H4 (cell line): ENCODE measurements at regions not wholly inside any gene's neighbourhood (a gene's known extent, or its start where the extent isn't known, plus 50 kb on each side); places are given as distances from the start of the nearest gene placed in this dataset.

ENCODE experiments used
- DNase-seq: peaks from one replicate; pipeline ENCODE4 v3.0.0-alpha.2; 2015; ENCODE audit warnings: low spot score

DNA sequence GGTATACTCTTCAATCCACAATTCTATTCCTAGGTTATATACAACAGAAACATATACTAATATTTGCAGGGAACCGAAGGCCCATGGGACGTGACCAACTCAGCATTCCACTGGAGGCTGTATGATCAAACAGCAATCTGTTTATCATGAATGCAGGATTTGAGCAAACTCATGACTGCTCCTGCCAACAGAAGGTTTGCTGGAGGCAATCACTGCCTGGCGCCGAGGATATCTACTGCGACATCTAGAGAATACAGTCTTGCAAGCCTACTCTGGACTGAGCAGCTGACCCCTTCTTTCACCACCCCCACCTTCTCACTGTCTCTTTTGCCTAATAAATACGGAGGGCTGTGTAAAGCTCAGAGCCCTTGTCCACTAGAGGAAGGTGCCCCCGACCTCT is 90.5 kb upstream of the CDH10 start:
- DNase-seq = no peak

DNA sequence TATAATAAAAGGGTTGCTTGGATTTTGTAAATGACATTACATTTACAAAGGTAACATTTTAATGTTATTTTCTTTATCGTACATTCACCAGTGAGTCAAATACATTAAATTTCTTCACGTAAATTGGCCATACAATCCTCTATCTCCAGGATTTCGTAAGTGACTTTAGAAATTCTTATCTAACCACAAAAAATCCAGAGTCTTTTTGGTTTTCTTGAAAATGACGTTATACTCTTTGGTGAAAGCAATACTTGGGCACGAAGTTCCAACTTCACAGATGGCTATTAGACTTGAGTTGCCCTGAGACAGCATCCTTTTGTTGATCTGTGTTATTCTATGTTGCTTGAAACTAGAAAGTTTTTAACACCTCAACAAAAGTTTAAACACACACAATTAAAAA is 87.4 kb upstream of the CDH10 start:
- peak; percentile 34 for DNase-seq

DNA sequence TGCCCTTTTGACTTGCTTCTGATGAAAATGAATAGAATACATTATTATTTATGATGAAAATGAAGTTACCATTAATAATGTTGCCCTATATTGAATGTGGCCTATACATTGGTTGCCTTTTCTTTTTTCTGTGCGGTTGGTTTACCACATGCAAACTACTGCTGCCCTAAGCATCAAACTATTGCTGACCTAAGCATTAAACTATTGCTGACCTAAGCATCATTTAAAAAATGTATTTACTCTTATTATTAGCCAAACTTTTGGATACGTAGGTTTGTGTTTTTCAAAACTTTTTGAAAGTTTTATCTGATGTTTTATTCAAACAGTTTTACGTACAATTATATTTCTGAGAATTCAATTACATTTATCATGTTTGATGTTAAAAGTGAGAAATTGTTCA is 76.0 kb upstream of the CDH10 start:
- DNase-seq = no peak

DNA sequence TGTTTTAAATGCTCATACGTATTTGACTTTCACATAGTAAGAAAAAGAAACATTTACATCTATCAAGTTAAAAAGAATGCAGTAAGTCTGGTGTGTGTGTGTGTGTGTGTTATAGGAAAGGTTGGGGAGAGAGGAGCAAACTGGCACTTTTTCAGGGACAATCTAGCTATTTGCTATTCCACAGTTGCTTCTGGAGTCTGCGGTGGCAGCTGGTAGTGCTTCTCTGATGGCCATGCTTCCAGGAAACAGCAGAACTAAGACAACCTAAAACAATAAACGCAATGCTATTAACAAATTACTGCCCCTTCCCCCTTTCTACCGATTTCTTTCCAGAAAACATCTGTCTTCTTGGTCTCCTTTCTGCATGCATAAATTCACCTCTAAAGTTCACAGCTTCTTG is 70.0 kb upstream of the CDH10 start:
- peak; percentile 20 for DNase-seq

DNA sequence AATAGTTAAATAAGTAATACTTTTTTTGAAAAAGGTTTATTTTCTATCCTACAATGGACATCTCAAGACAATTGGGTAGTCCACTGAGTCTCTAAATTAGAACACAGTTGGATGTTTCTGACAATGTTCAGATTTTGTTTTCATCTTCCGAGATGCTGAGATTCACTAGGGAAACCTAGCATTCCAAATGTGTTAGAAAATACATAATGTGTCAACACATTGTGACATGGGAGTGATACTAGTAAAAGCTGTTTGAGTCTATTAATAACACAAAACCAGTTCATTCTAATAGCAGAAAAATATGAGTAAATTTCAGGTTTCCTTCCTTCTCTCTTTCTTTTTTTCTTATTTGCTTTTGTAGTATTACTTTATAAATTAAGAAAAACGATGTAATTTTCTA is 68.2 kb upstream of the CDH10 start:
- DNase-seq = no peak

DNA sequence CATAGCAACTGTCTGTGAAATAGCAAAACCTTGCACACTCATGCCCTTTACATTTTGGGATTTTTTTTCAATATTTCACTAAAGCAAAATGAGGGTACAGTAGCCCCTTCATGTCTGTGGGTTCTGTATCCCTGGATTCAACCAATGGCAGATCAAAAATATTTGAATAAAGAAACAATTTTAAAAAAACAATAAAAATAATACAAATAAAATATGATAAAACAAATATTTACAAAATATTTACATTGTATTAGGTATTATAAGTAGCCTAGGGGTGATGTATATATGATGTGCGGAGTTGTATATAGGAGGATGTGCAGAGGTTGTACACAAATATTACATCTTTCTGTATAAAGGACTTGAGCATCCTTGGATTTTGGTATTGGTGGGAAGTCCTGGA is 67.3 kb upstream of the CDH10 start:
- no peak for DNase-seq

DNA sequence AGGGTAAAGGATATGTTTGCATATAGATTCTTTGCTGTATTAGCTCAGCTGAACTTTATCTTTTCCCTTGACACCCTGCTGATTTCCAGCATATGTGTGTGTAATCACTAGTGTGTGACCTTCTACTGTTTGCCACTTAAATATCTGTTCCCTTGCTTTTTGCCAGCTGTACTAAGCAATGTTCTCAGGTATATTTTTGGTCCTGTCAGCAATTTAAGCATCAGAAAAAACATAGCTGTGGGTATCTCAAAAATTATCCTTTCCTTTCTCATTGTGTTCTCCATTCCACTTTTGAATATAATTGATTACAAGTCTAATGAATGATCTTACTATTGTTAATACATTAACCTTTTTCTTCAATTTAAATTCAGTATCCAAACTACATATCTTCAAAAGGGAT is 59.2 kb upstream of the CDH10 start:
- DNase-seq = no peak
